ENCODE measurements at regions not wholly inside any gene's neighbourhood (a gene's known extent, or its start where the extent isn't known, plus 50 kb on each side); places are given as distances from the start of the nearest gene placed in this dataset.

GRCh38 chr6:55017555-55018300 lies 156.6 kb upstream of the HCRTR2 start:
- TF ChIP-seq CTCF (IDR thresholded peaks at IDR 0.05; ENCODE audit: borderline replicate concordance, extremely low read depth, low read length, poor library complexity, severe bottlenecking) (no peak), EZH2 (IDR thresholded peaks at IDR 0.05; ENCODE audit: borderline replicate concordance, low read depth, low read length, severe bottlenecking) (no peak)

Data from DND-41 (cell line).